ENCODE measurements at regions not wholly inside any gene's neighbourhood (a gene's known extent, or its start where the extent isn't known, plus 50 kb on each side); places are given as distances from the start of the nearest gene placed in this dataset.
A peak's percentile ranks its signal among the peaks of the same experiment; 100 is the strongest.

DNA sequence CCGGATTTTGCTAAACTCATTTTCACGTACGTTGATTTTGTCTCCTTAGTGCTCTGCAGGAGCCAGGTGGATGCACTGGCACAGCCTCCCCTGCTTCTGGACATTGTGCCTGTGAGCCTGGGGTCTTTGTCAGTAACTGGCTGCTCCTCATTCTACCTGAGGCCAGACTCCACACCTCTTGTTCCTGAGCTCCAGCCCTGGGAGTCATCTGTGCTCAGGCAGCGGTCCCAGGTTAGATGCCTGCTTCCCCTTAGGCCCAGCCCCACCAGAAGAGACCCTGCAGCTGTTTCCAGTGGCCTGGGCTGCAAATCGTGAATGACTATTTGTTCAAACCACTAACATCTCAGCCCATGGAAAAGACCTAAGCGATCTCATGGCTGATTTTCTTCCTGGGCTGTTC is 129.1 kb downstream of the ERMARD start:
- DNase-seq = no peak

DNA sequence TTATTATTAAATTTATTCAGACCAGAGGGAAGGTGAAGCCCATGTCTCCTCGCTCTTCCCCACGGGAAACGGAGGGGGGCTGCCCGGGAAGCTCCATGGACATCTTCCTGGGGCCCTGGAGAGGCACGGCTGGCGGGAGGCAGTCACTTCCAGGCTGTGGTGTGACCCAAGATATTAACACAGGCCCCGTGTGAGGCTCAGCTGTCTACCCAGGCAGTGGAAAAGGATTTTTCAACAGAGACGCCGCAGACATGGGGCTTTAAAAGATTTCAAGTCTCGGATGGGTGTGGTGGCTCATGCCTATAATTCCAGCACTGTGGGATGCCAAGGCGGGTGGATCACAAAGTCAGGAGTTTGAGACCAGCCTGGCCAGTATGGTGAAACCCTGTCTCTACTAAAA is 117.9 kb downstream of the ERMARD start:
- DNase-seq = no peak

GRCh38 chr6:169868458-169868857 is 117.0 kb downstream of the ERMARD start:
- DNase-seq = peak in 2 of 5 experiments; percentile 42 to 80

GRCh38 chr6:169867751-169868191 is 116.3 kb downstream of the ERMARD start:
- DNase-seq = no peak

- no peak for DNase-seq
Observed at GRCh38 chr6:169866668-169867521, 115.5 kb downstream of the ERMARD start.

GRCh38 chr6:169866140-169866534 is 114.7 kb downstream of the ERMARD start:
- DNase-seq = no peak

GRCh38 chr6:169865346-169866139 is 114.1 kb downstream of the ERMARD start:
- DNase-seq = no peak

GRCh38 chr6:169864148-169865020 is 113.0 kb downstream of the ERMARD start:
- DNase-seq = no peak

DNA sequence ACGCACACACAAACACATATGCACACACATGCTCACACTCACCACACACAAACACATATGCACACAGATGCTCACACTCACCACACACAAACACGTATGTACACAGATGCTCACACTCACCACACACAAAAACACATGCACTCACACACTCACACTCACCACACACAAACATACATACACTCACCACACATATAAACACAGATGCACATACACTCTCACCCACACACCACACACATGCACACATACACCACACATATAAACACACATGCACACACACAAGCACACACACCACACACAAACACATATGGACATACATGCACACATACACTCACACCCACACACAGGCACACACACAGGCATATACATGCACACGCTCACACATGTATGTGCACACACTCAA is 112.3 kb downstream of the ERMARD start:
- no peak for DNase-seq

DNA sequence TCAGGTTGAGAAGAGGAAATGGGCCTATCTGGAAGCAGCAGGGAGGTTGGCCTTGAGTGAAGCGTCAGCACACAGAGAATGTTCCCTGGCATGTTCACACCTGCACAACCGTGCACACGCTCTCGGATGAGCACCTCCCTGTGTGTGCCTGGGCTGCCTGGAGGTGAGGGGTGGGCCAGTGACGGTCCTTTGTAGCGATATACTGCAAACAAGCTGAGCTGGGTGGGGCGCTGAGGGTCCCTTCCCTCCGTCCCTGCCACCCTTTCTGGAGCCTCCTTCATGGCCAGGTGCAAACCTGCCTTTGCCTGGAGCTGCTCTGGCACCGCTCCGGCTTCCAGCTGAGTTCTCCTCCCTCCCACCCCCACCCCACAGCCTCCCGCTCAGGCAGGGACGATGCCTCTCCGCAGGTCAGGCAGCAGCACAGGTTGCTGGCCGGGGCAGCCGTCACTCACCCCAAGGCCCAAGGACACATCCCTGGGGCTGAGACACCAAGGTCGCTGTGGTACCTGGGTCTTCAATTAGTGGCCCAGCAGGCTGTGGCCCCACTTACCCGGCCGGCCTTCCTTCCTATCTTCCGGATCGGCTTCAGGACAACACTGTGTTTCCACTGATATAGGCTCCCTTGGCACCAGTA is 111.6 kb downstream of the ERMARD start:
- DNase-seq = no peak

GRCh38 chr6:169862043-169862891 is 110.8 kb downstream of the ERMARD start:
- DNase-seq = no peak

GRCh38 chr6:169861431-169862042 is 110.1 kb downstream of the ERMARD start:
- DNase-seq = no peak

DNA sequence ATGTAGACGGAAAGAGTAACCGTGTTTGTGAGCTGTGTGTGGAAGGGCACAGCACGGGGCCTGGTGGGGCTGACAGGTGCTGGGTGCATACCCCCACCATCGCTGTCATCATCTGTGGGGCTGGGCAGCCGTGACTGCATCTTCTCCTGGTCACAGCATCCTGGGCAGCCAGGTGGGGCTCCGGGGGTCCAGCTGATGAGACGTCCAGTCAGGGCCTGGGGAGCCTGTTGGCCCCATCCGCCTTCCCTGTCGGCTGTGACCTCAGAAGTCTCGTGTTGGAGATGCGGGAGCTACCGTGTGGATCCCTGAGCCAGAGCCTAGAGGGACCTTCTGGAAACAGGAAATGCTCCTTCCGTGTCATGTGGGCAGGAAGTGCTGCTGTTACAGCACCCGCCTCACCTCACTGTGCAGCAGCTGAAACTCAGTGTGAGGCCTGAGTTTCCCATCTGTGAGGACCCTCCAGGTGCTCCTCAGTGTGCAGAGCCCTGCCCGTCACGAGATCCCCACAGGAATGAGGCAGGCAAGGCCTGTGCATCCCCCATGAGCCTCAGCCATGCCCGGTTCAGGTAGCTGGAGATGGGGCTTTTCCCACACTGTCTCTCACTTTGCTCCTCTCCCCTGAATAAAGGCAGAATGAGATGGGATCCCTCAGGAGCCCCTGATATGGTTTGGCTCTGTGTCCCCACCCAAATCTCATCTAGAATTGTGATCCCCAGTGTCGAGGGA is 108.7 kb downstream of the ERMARD start:
- peak in 1 of 5 experiments; percentile 24 for DNase-seq

DNA sequence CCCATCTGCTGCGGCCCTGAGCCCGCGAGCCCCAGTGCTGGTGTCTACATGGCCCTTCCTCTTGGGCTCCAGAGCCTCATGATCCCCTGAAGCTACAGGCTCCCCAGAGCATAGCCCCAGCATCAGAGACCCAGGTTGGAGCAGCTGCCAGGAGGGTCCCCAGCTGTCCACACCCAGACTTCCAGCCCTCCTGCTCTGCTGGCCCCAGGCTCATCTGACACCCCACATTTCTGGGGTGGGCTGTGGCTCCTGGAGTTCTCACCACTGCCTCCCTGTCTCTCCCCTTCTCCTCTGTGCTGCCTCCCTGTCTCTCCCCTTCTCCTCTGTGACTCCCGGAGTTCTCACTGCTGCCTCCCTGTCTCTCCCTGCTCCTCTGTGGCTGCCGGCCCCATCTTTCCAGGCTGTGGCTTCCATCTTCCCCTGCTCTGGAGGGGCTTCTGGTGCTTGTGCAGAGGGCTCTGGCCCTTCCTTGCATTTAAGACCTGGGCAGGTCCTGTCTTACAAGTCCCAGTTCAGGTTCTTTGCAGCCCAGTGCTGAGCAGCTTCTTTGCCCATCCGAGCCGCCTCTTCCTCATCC is 108.1 kb downstream of the ERMARD start:
- no peak for DNase-seq

- DNase-seq = no peak
Observed at GRCh38 chr6:169858935-169859351, 107.5 kb downstream of the ERMARD start.

GRCh38 chr6:169858293-169858934 is 107.0 kb downstream of the ERMARD start:
- DNase-seq = no peak

DNA sequence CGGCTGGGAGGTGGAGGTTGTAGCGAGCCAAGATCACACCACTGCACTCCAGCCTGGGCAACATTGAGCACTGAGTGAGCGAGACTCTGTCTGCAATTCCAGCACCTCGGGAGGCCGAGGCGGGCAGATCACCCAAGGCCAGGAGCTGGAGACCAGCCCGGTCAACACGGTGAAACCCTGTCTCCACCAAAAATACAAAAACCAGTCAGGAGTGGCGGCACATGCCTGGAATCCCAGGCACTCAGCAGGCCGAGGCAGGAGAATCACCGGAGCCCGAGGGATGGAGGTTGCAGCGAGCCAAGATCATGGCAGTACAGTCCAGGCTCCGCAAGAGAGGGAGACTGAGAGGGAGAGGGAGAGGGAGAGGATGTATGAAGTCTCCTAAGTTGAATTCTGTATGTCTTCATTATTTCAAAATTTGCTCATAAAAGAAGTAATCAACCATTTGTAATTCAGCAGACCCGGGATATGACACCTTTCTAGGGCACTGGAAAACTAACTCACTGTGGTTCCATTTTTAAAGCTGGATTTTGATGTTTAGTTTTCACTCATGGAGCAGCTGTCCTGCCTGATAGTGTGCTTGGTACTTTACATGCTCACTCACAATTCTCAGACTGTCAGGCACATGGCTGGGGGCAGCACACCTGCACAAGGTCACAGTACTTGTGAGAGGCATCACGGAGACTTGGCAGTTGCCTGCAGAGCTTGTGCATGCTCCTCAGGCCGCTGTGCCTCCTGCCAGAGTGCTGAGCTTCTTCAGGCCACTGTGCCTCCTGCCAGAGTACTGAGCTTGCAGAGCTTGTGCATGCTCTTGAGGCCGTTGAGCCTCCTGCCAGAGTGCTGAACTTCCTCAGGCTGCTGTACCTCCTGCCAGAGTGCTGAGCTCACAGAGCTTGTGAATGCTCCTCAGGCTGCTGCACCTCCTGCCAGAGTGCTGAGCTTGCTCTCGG is 106.2 kb downstream of the ERMARD start:
- DNase-seq = no peak
